GM18870 (cell line): ENCODE measurements at regions not wholly inside any gene's neighbourhood (a gene's known extent, or its start where the extent isn't known, plus 50 kb on each side); places are given as distances from the start of the nearest gene placed in this dataset.

Experiments
- ATAC-seq: cut with Tn5 transposase; IDR thresholded peaks from one replicate; pipeline ENCODE4 v1.9.1; 2021; ENCODE audit warnings: moderate library complexity; ENCODE audit not compliant: unreplicated experiment

GRCh38 chr4:84441758-84442377 is 57.2 kb downstream of the NKX6-1 start:
- ATAC-seq = no peak

GRCh38 chr4:84439996-84440395 is 59.1 kb downstream of the NKX6-1 start:
- no peak for ATAC-seq

DNA sequence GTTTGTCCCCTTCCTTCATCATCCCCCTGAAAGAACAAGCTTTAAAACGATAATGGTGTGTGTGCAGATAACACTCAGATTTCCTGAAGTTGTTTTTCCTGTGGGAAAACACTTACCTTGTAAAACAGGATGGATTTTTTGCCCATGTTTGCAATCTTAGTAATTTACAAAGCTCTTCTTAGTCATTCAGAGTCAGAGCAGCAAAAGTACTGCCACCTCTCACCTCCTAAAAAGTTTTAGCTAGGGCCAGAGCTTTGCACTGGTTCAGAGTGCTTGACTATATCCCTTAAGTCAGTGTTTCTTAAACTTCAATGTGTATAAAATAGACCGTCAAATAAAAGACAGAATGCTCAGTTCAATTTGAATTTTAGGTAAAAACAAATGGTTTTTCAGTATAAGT is 62.3 kb downstream of the NKX6-1 start:
- no peak for ATAC-seq

DNA sequence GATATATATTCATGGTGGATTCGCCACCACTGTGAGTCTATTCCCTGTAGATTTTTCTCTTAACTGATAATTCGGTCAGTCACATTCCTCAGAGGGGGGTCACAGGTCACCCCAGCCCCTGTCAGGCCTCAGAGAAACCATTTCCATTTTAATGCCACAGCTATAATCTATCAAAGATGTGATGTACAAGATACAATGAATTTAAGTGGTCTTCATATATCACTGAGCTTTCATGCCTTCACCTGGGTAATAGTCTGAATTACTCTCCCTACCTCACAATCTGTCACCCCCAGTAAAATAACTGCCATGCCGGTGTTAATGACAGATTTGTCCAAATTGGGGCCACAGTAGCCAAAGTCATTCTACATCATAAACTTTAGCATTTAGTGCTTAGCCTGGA is 64.7 kb downstream of the NKX6-1 start:
- ATAC-seq = no peak

- no peak for ATAC-seq
These were observed 65.4 kb downstream of the NKX6-1 start for GRCh38 chr4:84433633-84434222.

DNA sequence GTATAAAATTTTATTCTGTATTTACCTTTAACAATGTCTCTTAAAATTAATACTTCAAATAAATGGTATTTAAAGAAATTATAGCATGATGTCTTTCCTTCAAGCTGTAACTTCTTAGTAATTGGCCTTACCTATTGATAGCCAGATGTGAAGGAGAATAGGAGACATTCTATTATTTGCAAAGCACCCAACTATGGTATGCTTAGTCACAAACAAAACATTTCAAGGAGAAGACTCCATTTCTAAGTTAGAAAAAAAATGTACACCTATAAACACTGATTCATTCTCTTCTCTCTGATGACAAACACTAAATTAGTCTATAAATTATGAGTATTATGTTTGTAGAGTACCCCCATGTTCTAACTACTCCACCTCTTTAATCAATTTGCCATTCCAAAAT is 66.4 kb downstream of the NKX6-1 start:
- ATAC-seq = no peak

DNA sequence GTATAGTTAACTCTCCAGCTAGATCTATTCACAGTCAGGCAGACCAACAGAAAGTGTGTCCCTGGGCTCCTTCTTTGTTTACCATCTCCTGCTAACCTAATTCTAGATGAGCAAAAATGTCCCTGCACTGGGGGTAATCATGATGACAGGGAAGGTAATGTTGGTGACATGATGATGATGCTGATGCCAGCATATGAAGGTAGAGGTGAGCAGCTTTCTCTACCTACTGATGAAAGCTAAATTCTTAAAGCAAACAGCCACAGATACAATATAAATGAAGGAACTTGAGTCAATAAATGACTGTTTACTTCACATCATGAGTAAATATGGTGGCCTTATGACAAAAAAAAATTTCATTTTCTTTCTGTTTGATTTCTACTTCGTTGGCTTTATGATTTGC is 78.5 kb downstream of the NKX6-1 start:
- ATAC-seq = no peak

DNA sequence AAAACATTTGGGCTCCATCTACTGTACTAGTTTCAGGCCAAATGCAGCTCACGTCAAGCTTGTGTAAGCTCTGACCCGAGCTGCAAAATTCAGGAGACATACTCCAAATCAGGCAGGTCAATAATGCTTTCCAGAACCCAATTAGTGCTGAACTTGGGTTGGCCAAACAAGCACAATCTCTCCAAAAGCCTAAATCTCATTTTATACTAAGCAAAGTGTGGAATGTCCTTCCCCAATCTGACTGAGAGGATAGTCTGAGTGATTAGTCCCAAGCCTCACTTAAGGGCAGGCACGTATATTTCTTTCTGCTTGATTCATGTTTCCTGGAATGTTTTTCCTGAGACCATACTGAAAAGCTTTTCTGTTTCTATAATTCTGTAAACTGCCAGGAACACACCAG is 79.9 kb downstream of the NKX6-1 start:
- no peak for ATAC-seq

DNA sequence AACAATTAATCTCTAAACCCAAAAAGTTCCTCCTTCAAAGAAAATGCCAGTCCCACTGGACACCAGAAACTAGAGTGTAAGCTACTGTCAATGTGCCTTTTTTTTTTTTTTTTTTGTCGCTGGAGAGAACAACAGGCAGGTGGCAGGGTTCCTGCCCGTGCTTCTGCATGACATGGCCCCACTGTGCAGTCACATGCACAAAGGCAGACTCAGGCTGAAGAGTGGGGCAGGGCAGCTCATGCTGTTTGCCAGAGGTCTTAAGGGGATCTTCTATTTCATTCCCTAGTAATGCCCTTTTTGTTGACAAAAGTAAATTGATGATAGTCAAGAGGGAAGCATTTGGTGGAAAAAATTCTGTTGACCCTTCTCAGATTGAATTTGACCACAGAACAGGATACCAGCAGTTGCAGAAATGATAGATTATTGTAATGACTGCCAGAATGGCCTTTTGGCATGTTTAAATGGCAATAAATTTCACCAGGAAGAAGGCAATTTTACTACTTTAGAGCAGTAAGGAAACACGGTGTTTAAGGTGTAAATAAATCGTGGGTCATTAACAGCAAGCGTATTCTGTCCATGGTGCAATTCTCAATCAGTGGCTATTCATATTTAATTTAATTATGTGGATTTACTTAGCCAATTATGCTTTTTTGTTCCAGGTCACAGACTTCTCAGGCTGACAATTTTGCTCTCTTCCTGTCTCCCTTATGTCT is 80.9 kb downstream of the NKX6-1 start:
- no peak for ATAC-seq

DNA sequence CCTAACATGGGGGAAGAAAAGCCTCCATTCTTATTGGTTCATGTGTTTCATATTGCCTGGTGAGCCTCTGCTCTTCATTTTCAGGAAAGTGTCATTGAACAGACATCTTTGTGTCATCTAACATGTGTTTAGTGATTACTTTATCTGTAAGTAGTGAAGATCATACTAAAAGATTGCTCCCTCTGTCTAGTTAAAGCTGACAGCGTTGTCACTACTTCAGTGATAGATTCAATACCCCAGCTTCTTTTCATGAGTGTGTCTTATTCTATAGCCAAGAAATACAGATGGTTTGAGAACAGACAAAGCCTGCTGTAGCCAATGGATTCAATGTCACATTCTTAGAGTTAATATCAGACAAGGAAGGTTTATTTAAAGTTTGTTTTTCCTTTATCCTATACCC is 85.1 kb downstream of the NKX6-1 start:
- no peak for ATAC-seq

DNA sequence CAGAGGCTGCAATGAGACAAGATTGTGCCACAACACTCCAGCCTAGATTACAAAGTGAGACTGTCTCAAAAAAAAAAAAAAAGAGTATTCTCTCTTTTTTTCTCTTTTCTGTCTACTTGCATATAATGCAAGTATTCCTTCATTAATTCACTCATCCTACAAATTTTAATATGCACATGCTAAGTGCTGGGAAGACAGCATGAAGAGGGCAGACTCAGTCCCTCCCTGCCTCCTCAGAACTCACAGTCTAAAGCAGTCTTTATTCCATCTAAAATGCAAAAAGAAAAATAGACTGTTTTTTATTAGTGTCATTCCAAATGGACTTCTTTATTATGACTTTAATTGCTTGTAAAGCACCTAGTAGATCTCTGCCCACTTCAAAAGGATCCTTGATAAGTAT is 85.6 kb downstream of the NKX6-1 start:
- ATAC-seq = no peak

- ATAC-seq = no peak
These were observed 87.0 kb downstream of the NKX6-1 start for GRCh38 chr4:84412062-84412461.

GRCh38 chr4:84407554-84408407 is 91.3 kb downstream of the NKX6-1 start:
- ATAC-seq = no peak

DNA sequence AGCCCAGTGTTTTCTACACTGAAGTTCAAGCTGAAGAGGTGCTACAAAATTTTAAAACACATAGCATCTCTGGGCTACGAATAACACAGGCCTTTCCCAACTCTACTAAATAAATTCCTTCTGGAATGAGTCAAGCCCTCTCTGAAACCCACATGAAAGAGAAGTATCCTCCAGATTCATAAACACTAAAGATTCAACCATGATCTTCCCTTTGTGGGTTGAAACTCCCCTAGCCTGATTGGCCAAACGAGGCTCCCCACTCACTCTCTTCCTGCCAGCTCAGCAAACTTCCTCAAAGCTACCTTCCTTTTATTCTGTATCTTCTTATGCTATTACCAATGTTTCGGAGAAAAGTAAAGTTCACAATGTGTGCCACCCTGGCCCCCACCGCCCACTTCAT is 95.4 kb downstream of the NKX6-1 start:
- ATAC-seq = no peak

- no peak for ATAC-seq
These were observed 97.3 kb downstream of the NKX6-1 start for GRCh38 chr4:84401701-84402306.

GRCh38 chr4:84394386-84394785 is 104.7 kb downstream of the NKX6-1 start:
- no peak for ATAC-seq

DNA sequence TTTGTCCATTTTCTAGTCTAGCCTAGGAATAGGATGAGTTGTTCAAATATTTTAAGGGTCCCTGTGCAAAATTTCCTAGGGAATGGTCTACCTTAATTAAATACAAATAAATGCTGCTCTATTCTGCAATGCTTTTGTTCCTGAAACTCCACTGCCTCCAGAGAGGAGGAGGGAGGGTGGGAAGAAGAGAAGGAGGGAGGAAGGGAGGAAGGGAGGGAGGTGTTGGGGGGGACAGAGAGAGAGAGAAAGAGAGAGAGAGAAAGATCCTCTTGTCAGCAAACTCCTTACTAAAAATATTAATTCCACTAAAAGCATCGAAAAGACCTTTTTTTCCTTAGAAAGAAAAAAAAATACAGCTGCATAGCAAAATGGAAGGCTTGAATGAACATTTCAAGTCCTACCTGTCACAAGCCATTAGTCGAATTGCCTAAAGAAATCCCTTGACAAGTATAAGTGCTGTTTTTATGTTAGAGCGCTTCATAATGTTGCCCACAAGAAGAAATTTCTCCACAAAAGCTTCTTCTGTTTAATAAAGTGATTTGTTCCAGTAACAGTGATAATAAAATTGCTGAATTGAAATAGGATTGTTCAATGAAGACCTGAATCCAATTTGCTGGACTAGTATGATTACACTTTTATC is 106.0 kb downstream of the NKX6-1 start:
- ATAC-seq = no peak

GRCh38 chr4:84389406-84389805 is 109.7 kb downstream of the NKX6-1 start:
- ATAC-seq = no peak

DNA sequence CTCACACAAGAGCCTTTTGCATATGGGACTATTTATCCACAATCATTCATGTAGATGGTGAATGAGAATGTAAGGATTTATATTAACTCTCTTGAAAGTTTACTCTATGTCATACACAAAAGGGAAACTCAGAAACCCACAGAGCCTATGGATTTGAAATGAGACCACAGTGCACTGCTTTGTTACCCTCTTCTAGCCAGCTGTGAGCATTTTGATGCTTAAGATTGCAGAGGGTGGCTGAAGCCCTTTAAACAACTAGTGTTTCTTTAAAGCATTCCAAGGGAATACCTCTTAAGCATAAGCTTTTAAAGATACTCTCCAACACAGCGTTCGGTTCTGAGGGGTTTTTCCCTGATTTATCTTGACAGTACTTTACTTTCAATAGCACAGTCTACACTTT is 113.9 kb downstream of the NKX6-1 start:
- no peak for ATAC-seq

DNA sequence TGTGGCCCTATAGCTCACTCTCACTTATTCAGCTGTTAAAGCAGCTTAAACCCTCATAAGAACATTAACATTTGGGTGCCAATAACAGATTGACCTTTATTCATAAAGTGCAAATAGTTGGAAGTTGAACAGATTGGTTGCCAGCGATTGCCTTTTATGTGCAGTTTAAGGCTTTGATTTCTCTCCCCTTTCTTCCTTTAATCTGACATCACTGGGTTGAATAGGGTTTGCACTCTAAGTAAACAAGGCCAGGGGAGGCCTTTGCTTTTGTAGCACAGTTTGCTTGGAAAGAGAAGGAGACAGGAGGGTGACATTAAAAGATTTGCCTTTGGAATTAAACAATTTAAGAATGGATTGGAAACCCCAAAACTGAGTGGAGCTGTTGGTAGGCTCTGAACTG is 114.3 kb downstream of the NKX6-1 start:
- ATAC-seq = no peak

- no peak for ATAC-seq
These were observed 117.3 kb downstream of the NKX6-1 start for GRCh38 chr4:84381759-84382158.
